ENCODE measurements at regions not wholly inside any gene's neighbourhood (a gene's known extent, or its start where the extent isn't known, plus 50 kb on each side); places are given as distances from the start of the nearest gene placed in this dataset.

DNA sequence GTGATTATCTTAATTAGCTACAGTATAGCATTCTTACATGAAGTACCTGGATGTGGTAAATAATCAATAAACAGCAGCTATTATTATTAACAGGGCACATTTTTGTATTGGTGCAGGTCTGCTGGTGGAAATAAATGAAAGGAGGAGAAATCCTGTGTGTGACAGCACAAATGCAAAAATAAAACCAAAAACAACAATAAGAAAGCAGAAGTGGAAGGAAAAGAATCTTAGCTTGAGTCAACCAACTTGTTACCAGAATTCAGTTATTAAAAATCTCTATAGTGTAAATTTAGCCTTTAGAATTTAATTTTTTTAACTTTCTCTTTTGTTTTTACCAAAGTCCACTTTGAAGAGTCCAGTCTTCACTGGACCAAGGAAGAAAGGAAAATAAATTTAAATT lies 63.1 kb upstream of the LSM6 start (continued):
- TF ChIP-seq, protein P1, sequence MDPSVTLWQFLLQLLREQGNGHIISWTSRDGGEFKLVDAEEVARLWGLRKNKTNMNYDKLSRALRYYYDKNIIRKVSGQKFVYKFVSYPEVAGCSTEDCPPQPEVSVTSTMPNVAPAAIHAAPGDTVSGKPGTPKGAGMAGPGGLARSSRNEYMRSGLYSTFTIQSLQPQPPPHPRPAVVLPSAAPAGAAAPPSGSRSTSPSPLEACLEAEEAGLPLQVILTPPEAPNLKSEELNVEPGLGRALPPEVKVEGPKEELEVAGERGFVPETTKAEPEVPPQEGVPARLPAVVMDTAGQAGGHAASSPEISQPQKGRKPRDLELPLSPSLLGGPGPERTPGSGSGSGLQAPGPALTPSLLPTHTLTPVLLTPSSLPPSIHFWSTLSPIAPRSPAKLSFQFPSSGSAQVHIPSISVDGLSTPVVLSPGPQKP (IDR thresholded peaks at IDR 0.05; ENCODE audit: low read depth, low read length), result no peak
- TF ChIP-seq, protein P2, sequence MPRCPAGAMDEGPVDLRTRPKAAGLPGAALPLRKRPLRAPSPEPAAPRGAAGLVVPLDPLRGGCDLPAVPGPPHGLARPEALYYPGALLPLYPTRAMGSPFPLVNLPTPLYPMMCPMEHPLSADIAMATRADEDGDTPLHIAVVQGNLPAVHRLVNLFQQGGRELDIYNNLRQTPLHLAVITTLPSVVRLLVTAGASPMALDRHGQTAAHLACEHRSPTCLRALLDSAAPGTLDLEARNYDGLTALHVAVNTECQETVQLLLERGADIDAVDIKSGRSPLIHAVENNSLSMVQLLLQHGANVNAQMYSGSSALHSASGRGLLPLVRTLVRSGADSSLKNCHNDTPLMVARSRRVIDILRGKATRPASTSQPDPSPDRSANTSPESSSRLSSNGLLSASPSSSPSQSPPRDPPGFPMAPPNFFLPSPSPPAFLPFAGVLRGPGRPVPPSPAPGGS (IDR thresholded peaks at IDR 0.05), result no peak
- TF ChIP-seq EHMT2 (IDR thresholded peaks at IDR 0.05; ENCODE audit: low read depth) (no peak), FOXS1 (CRISPR knock-in tag; IDR thresholded peaks at IDR 0.05) (no peak), CHD2 (IDR thresholded peaks at IDR 0.05; ENCODE audit: low read length, partially characterized antibody) (no peak), HDAC2 (IDR thresholded peaks at IDR 0.05) (no peak), MYC (IDR thresholded peaks at IDR 0.05; ENCODE audit: borderline replicate concordance, low read length) (no peak), JUNB (IDR thresholded peaks at IDR 0.05) (no peak)
- TF ChIP-seq, protein P3, sequence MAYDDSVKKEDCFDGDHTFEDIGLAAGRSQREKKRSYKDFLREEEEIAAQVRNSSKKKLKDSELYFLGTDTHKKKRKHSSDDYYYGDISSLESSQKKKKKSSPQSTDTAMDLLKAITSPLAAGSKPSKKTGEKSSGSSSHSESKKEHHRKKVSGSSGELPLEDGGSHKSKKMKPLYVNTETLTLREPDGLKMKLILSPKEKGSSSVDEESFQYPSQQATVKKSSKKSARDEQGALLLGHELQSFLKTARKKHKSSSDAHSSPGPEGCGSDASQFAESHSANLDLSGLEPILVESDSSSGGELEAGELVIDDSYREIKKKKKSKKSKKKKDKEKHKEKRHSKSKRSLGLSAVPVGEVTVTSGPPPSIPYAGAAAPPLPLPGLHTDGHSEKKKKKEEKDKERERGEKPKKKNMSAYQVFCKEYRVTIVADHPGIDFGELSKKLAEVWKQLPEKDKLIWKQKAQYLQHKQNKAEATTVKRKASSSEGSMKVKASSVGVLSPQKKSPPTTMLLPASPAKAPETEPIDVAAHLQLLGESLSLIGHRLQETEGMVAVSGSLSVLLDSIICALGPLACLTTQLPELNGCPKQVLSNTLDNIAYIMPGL (CRISPR knock-in tag; IDR thresholded peaks at IDR 0.05; ENCODE audit: borderline replicate concordance), result no peak

DNA sequence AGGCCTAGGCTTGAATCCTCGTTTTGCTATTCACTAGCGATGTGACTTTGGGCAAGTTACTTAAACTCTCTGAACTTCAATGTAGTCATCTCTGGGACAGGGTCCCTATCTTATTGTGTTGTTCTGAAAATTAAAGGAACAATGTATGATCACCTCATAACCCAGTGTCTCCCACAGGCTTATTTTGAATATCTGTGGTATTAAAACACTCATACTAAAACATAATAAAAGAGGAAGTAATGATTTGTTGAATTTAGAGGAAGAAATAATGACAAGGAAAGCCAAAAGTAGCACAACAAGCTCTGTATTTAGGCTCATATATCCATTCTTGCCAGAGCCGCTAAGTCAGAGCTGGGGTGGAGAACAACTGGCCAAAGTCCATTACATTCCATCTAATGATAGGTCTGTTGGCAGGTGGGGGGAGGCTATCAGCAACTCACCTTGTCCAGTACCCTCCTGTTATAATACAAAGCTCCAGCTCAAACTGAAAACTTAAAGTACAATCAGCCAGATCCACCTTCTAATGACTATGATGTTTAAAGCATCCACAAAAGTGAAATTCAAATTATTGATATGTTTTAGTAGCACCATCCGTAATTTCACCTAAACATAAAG lies 64.5 kb upstream of the LSM6 start:
- Histone ChIP-seq H3K4me3 (no peak overlapping the region), H3K9me3 (no peaks in the 10 kb centered on the region), H3K4me1 (no peaks in the 10 kb centered on the region), H3K27ac (no peak overlapping the region), H3K4me2 (no peak overlapping the region)
- no peak for FAIRE-seq
- POLR2A ChIA-PET, result no interaction called here
- TF ChIP-seq RAD21 (conservative IDR thresholded peaks at IDR 0.05 in 1 of 2, IDR thresholded peaks at IDR 0.05 in 1 of 2), result no peak
- no peak for TF ChIP-seq POLR2AphosphoS2 (conservative IDR thresholded peaks at IDR 0.05; ENCODE audit: low read length)
- no peak for TF ChIP-seq HOXB13 (CRISPR knock-in tag; IDR thresholded peaks at IDR 0.05; ENCODE audit: low read depth)
- TF ChIP-seq POLR2A (IDR thresholded peaks at IDR 0.05; ENCODE audit: low read length), result no peak
- TF ChIP-seq, protein P4, sequence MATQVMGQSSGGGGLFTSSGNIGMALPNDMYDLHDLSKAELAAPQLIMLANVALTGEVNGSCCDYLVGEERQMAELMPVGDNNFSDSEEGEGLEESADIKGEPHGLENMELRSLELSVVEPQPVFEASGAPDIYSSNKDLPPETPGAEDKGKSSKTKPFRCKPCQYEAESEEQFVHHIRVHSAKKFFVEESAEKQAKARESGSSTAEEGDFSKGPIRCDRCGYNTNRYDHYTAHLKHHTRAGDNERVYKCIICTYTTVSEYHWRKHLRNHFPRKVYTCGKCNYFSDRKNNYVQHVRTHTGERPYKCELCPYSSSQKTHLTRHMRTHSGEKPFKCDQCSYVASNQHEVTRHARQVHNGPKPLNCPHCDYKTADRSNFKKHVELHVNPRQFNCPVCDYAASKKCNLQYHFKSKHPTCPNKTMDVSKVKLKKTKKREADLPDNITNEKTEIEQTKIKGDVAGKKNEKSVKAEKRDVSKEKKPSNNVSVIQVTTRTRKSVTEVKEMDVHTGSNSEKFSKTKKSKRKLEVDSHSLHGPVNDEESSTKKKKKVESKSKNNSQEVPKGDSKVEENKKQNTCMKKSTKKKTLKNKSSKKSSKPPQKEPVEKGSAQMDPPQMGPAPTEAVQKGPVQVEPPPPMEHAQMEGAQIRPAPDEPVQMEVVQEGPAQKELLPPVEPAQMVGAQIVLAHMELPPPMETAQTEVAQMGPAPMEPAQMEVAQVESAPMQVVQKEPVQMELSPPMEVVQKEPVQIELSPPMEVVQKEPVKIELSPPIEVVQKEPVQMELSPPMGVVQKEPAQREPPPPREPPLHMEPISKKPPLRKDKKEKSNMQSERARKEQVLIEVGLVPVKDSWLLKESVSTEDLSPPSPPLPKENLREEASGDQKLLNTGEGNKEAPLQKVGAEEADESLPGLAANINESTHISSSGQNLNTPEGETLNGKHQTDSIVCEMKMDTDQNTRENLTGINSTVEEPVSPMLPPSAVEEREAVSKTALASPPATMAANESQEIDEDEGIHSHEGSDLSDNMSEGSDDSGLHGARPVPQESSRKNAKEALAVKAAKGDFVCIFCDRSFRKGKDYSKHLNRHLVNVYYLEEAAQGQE (IDR thresholded peaks at IDR 0.05), result no peak
- no peak for TF ChIP-seq RFX5 (IDR thresholded peaks at IDR 0.05)
- no peak for TF ChIP-seq TP53 (CRISPR knock-in tag; IDR thresholded peaks at IDR 0.05)
- TF ChIP-seq, protein P5, sequence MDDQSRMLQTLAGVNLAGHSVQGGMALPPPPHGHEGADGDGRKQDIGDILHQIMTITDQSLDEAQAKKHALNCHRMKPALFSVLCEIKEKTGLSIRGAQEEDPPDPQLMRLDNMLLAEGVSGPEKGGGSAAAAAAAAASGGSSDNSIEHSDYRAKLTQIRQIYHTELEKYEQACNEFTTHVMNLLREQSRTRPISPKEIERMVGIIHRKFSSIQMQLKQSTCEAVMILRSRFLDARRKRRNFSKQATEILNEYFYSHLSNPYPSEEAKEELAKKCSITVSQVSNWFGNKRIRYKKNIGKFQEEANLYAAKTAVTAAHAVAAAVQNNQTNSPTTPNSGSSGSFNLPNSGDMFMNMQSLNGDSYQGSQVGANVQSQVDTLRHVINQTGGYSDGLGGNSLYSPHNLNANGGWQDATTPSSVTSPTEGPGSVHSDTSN (IDR thresholded peaks at IDR 0.05), result no peak
- no peak for TF ChIP-seq HDAC2 (IDR thresholded peaks at IDR 0.05)
- TF ChIP-seq FOXS1 (CRISPR knock-in tag; IDR thresholded peaks at IDR 0.05), result no peak
- no peak for DNase-seq (ENCODE audit: low read depth in 1 of 2, low spot score in 1 of 2)
- 57% methylated on average over 4 of the region's 4 CpGs for WGBS (ENCODE audit: missing lambda C conversion rate)
- ATAC-seq, result no peak
- CTCF ChIA-PET, result no interaction called here

Measured in A549 (cell line).